PC-9 (cell line): ENCODE measurements at regions not wholly inside any gene's neighbourhood (a gene's known extent, or its start where the extent isn't known, plus 50 kb on each side); places are given as distances from the start of the nearest gene placed in this dataset.

Experiments
- EZH2 ChIP-seq: fragments of 200-600 bp; sonication (generic); IDR thresholded peaks from 2 replicates; pipeline ENCODE4 v1.8.0; 2017; ENCODE audit warnings: antibody characterized with exemption, low read depth
- TF ChIP-seq, protein P1 (sequence below): fragments of 200-600 bp; sonication (generic); conservative IDR thresholded peaks from 2 replicates; pipeline ENCODE4 v1.6.1; 2017; ENCODE audit warnings: mixed run types, antibody characterized with exemption, mild to moderate bottlenecking, moderate library complexity

DNA sequence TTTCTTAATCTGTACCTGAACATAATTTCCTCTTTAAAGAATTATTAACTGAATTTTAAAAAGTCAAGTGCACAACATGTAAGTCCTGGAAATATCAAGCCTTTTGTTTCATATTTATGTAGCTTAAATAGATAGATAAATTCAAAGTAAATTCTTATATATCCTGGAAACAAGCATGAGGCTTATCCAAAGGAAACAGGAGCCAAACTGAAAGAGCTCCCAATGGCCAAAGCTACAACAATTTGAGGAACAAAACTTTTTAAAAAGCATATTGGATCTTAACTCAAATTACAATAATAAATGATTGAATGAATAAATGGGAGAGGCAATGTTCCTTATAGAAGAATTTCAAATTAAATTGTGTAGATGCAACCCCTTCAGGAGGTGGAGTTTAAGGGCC, 679.1 kb downstream of the METTL4 start:
- TF ChIP-seq, protein P1, sequence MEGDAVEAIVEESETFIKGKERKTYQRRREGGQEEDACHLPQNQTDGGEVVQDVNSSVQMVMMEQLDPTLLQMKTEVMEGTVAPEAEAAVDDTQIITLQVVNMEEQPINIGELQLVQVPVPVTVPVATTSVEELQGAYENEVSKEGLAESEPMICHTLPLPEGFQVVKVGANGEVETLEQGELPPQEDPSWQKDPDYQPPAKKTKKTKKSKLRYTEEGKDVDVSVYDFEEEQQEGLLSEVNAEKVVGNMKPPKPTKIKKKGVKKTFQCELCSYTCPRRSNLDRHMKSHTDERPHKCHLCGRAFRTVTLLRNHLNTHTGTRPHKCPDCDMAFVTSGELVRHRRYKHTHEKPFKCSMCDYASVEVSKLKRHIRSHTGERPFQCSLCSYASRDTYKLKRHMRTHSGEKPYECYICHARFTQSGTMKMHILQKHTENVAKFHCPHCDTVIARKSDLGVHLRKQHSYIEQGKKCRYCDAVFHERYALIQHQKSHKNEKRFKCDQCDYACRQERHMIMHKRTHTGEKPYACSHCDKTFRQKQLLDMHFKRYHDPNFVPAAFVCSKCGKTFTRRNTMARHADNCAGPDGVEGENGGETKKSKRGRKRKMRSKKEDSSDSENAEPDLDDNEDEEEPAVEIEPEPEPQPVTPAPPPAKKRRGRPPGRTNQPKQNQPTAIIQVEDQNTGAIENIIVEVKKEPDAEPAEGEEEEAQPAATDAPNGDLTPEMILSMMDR: no peak
- no peak for TF ChIP-seq EZH2
